HEK293T (cell line): ENCODE measurements at regions not wholly inside any gene's neighbourhood (a gene's known extent, or its start where the extent isn't known, plus 50 kb on each side); places are given as distances from the start of the nearest gene placed in this dataset.

Source experiments
- CTCF ChIA-PET: fragments of 350-600 bp; formaldehyde crosslinking; extraction: SDS; loops from one replicate; lab custom pipeline; 2021; ENCODE audit warnings: antibody characterized with exemption, inconsistent platforms; lab: Yijun Ruan, JAX
- POLR2A ChIA-PET: fragments of 350-600 bp; formaldehyde crosslinking; extraction: SDS; loops from one replicate; lab custom pipeline; 2020; ENCODE audit warnings: antibody characterized with exemption, inconsistent platforms; lab: Yijun Ruan, JAX
- DNase-seq: peaks from one replicate; pipeline ENCODE4 v3.0.0; 2012; ENCODE audit warnings: mixed read lengths; ENCODE audit errors: extremely low spot score
- ARNT ChIP-seq: fragments of 450-650 bp; IDR thresholded peaks from 2 replicates; pipeline ENCODE4 v1.6.1; 2017; ENCODE audit warnings: mild to moderate bottlenecking
- BHLHE40 ChIP-seq: fragments of 450-650 bp; IDR thresholded peaks from 2 replicates; pipeline ENCODE4 v1.6.1; 2016; ENCODE audit warnings: mild to moderate bottlenecking, moderate library complexity, borderline replicate concordance
- CTBP1 ChIP-seq: fragments of 450-650 bp; IDR thresholded peaks from 2 replicates; pipeline ENCODE4 v1.6.1; 2016; ENCODE audit warnings: borderline replicate concordance
- ELF4 ChIP-seq: fragments of 450-650 bp; IDR thresholded peaks from 2 replicates; pipeline ENCODE4 v1.6.1; 2017; ENCODE audit warnings: antibody characterized with exemption
- FOXA1 ChIP-seq: fragments of 450-650 bp; IDR thresholded peaks from 2 replicates; pipeline ENCODE4 v1.6.1; 2016; ENCODE audit warnings: mild to moderate bottlenecking
- FOXK2 ChIP-seq: fragments of 450-650 bp; IDR thresholded peaks from 2 replicates; pipeline ENCODE4 v1.6.1; 2016; ENCODE audit warnings: mild to moderate bottlenecking
- FOXM1 ChIP-seq: fragments of 450-650 bp; IDR thresholded peaks from 2 replicates; pipeline ENCODE4 v1.6.1; 2017; ENCODE audit warnings: mild to moderate bottlenecking, borderline replicate concordance
- HDGF ChIP-seq: fragments of 450-650 bp; IDR thresholded peaks from 2 replicates; pipeline ENCODE4 v1.6.1; 2017; ENCODE audit warnings: antibody characterized with exemption, borderline replicate concordance
- L3MBTL2 ChIP-seq: fragments of 450-650 bp; conservative IDR thresholded peaks from 2 replicates; pipeline ENCODE4 v1.6.1; 2016; ENCODE audit warnings: mild to moderate bottlenecking
- LEF1 ChIP-seq: fragments of 450-650 bp; IDR thresholded peaks from 2 replicates; pipeline ENCODE4 v1.6.1; 2017; ENCODE audit warnings: mild to moderate bottlenecking, borderline replicate concordance
- NFRKB ChIP-seq: fragments of 450-650 bp; IDR thresholded peaks from 2 replicates; pipeline ENCODE4 v1.6.1; 2016; ENCODE audit warnings: mild to moderate bottlenecking, moderate library complexity
- PKNOX1 ChIP-seq: fragments of 450-650 bp; IDR thresholded peaks from 2 replicates; pipeline ENCODE4 v1.6.1; 2016
- SP1 ChIP-seq: fragments of 450-650 bp; IDR thresholded peaks from 2 replicates; pipeline ENCODE4 v1.6.1; 2017
- SUZ12 ChIP-seq: fragments of 450-650 bp; IDR thresholded peaks from 2 replicates; pipeline ENCODE4 v1.6.1; 2016; ENCODE audit warnings: mild to moderate bottlenecking
- TARDBP ChIP-seq: fragments of 450-650 bp; IDR thresholded peaks from 2 replicates; pipeline ENCODE4 v1.6.1; 2016
- ZNF384 ChIP-seq: fragments of 450-650 bp; IDR thresholded peaks from 2 replicates; pipeline ENCODE4 v1.6.1; 2016

GRCh38 chr11:44506375-44507016, 59.0 kb upstream of the CD82 start:
- POLR2A ChIA-PET, result no interaction called here
- TF ChIP-seq ZNF384, result no peak
- no peak for TF ChIP-seq ARNT
- no peak for TF ChIP-seq FOXM1
- TF ChIP-seq FOXA1, result no peak
- TF ChIP-seq SP1, result no peak
- TF ChIP-seq PKNOX1, result no peak
- no peak for TF ChIP-seq SUZ12
- no peak for TF ChIP-seq NFRKB
- TF ChIP-seq HDGF, result no peak
- no peak for TF ChIP-seq LEF1
- no peak for TF ChIP-seq CTBP1
- TF ChIP-seq TARDBP, result no peak
- TF ChIP-seq FOXK2, result no peak
- CTCF ChIA-PET, result no interaction called here
- DNase-seq, result peak; percentile 37

GRCh38 chr11:44507491-44507890, 58.0 kb upstream of the CD82 start:
- no peak for DNase-seq
- no peak for TF ChIP-seq FOXM1
- CTCF ChIA-PET, result no interaction called here
- POLR2A ChIA-PET, result no interaction called here

GRCh38 chr11:44507896-44508445, 57.5 kb upstream of the CD82 start:
- POLR2A ChIA-PET, result no interaction called here
- no peak for DNase-seq
- no peak for TF ChIP-seq BHLHE40
- TF ChIP-seq HDGF, result no peak
- CTCF ChIA-PET, result no interaction called here

GRCh38 chr11:44509296-44509695, 56.2 kb upstream of the CD82 start:
- TF ChIP-seq FOXA1 (no peak), LEF1 (no peak), FOXK2 (no peak), BHLHE40 (no peak)
- POLR2A ChIA-PET, result no interaction called here
- no peak for DNase-seq
- CTCF ChIA-PET, result no interaction called here

GRCh38 chr11:44510372-44510771, 55.1 kb upstream of the CD82 start:
- CTCF ChIA-PET, result no interaction called here
- no peak for DNase-seq
- no peak for TF ChIP-seq HDGF
- no peak for TF ChIP-seq ZNF384
- TF ChIP-seq NFRKB, result no peak
- no peak for TF ChIP-seq TARDBP
- TF ChIP-seq FOXK2, result no peak
- TF ChIP-seq PKNOX1, result no peak
- no peak for TF ChIP-seq SP1
- no peak for TF ChIP-seq CTBP1
- TF ChIP-seq FOXA1, result no peak
- POLR2A ChIA-PET, result no interaction called here

- CTCF ChIA-PET, result no interaction called here
- POLR2A ChIA-PET, result no interaction called here
- no peak for DNase-seq
- TF ChIP-seq PKNOX1 (no peak), CTBP1 (no peak), FOXK2 (no peak), ZNF384 (no peak), ELF4 (no peak), SP1 (no peak), LEF1 (no peak)
Measured at GRCh38 chr11:44512818-44513217, 52.6 kb upstream of the CD82 start.

- CTCF ChIA-PET, result interaction anchor here (0.8 kb wide), 1 partner anchor 396 kb away, joined by 3 read pairs; no protein-coding TSS in a partner anchor
- POLR2A ChIA-PET, result no interaction called here
- TF ChIP-seq SUZ12 (no peak), PKNOX1 (no peak), NFRKB (no peak), ZNF384 (no peak), FOXA1 (no peak), CTBP1 (no peak), BHLHE40 (no peak), ELF4 (no peak), HDGF (no peak), LEF1 (no peak), L3MBTL2 (no peak), FOXM1 (no peak), FOXK2 (no peak), ARNT (no peak), SP1 (no peak), TARDBP (no peak)
- DNase-seq, result no peak
Measured at GRCh38 chr11:44515048-44515447, 50.4 kb upstream of the CD82 start.
